ENCODE measurements at regions not wholly inside any gene's neighbourhood (a gene's known extent, or its start where the extent isn't known, plus 50 kb on each side); places are given as distances from the start of the nearest gene placed in this dataset.
A peak's percentile ranks its signal among the peaks of the same experiment; 100 is the strongest.
"Not testable (repeated sequence)": the region's sequence is repeated elsewhere in the genome, so short reads cannot be mapped to it uniquely, and the experiment has no call there.

- DNase-seq (ENCODE audit: low read depth) = no peak
Measured at GRCh38 chr4:116544946-116545345, 540.4 kb downstream of the TRAM1L1 start.

GRCh38 chr4:116539744-116540143, 545.6 kb downstream of the TRAM1L1 start:
- no peak for DNase-seq (ENCODE audit: low read depth)

- no peak for DNase-seq (ENCODE audit: low read depth)
Measured at GRCh38 chr4:116537828-116538227, 547.5 kb downstream of the TRAM1L1 start.

GRCh38 chr4:116536024-116536423, 549.4 kb downstream of the TRAM1L1 start:
- not testable (repeated sequence) for DNase-seq (ENCODE audit: low read depth)

- DNase-seq (ENCODE audit: low read depth) = peak; percentile 0
Measured at GRCh38 chr4:116531870-116532269, 553.5 kb downstream of the TRAM1L1 start.

- no peak for DNase-seq (ENCODE audit: low read depth)
Measured at GRCh38 chr4:116531026-116531425, 554.4 kb downstream of the TRAM1L1 start.

- DNase-seq (ENCODE audit: low read depth) = no peak
Measured at GRCh38 chr4:116530048-116530447, 555.3 kb downstream of the TRAM1L1 start.

GRCh38 chr4:116529129-116529528, 556.2 kb downstream of the TRAM1L1 start:
- no peak for DNase-seq (ENCODE audit: low read depth)

GRCh38 chr4:116522922-116523321, 562.5 kb downstream of the TRAM1L1 start:
- DNase-seq (ENCODE audit: low read depth) = no peak

- no peak for DNase-seq (ENCODE audit: low read depth)
Measured at GRCh38 chr4:116520886-116521285, 564.5 kb downstream of the TRAM1L1 start.

- no peak for DNase-seq (ENCODE audit: low read depth)
Measured at GRCh38 chr4:116516711-116517110, 568.7 kb downstream of the TRAM1L1 start.

- DNase-seq (ENCODE audit: low read depth) = no peak
Measured at GRCh38 chr4:116515959-116516358, 569.4 kb downstream of the TRAM1L1 start.

GRCh38 chr4:116512552-116512951, 572.8 kb downstream of the TRAM1L1 start:
- no peak for DNase-seq (ENCODE audit: low read depth)

- DNase-seq (ENCODE audit: low read depth) = no peak
Measured at GRCh38 chr4:116501954-116502353, 583.4 kb downstream of the TRAM1L1 start.

- no peak for DNase-seq (ENCODE audit: low read depth)
Measured at GRCh38 chr4:116500225-116500624, 585.2 kb downstream of the TRAM1L1 start.

- DNase-seq (ENCODE audit: low read depth) = no peak
Measured at GRCh38 chr4:116489739-116490138, 595.6 kb downstream of the TRAM1L1 start.

GRCh38 chr4:116486401-116486800, 599.0 kb downstream of the TRAM1L1 start:
- no peak for DNase-seq (ENCODE audit: low read depth)

GRCh38 chr4:116480546-116480945, 604.8 kb downstream of the TRAM1L1 start:
- DNase-seq (ENCODE audit: low read depth) = no peak

- DNase-seq (ENCODE audit: low read depth) = no peak
Measured at GRCh38 chr4:116478343-116478742, 607.0 kb downstream of the TRAM1L1 start.

GRCh38 chr4:116469582-116469981, 615.8 kb downstream of the TRAM1L1 start:
- no peak for DNase-seq (ENCODE audit: low read depth)

GRCh38 chr4:116453127-116453526, 632.2 kb downstream of the TRAM1L1 start:
- no peak for DNase-seq (ENCODE audit: low read depth)

GRCh38 chr4:116449764-116450163, 635.6 kb downstream of the TRAM1L1 start:
- no peak for DNase-seq (ENCODE audit: low read depth)

- no peak for DNase-seq (ENCODE audit: low read depth)
Measured at GRCh38 chr4:116444117-116444516, 641.3 kb downstream of the TRAM1L1 start.

- no peak for DNase-seq (ENCODE audit: low read depth)
Measured at GRCh38 chr4:116438981-116439729, 646.2 kb downstream of the TRAM1L1 start.
